ENCODE measurements at regions not wholly inside any gene's neighbourhood (a gene's known extent, or its start where the extent isn't known, plus 50 kb on each side); places are given as distances from the start of the nearest gene placed in this dataset.

DNA sequence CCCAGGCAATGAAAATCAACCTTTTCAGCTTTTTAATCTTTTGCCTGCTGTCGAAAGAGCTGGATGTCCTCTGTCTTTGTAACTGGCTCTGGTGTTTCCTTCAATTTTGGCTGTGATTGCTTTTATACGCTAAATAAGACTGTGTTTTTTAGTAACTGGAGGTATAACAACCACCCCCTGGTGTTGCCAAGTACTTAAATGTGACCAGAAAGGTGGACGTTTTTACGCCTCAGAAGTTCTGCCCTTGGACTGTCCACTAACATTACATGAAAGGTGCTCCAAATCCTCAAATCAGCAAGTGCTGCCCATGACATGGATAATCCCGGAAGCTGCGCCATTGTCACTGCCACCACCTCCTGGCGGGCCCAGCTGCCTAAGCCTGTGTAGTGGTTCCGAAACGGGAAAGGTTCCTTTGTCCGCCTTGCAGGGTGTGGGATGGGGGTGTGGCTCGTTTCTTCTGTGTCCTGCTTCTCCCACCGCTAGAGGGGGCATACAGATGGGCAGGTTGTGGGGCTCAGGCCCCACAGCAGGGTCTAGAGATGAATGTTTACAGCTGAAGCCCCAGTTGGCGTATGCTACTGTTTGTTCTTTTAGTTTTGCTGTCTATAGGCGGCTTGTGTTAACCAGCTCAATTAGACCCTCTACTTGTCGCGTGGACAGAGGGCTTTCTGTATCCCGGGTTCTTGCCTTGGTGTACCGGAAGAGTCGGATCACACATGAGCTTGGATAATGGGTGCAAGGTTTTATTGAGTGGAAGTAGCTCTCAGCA, 82.2 kb upstream of the SEPTIN5 start:
- DNase-seq (no peak), ATAC-seq (peak in 2 of 4 donors; percentile 29 to 34)
- peaks cover 0 to 8% (median 0%) of the 10 kb centered on the region in 9 donors for H3K27me3 ChIP-seq
- intact Hi-C loops (cut with DNase I) = loop anchor here in 9 of 10 donors (2.0 to 10.0 kb wide), 9 partner anchors 83 to 490 kb away; partner anchors contain the start of genes ESS2 (in 4 of the 9), SEPTIN5 (in 4 of the 9) and CLTCL1 (in 1 of the 9)
- 59 to 64% (median 60%) methylated on average over 19 of the region's 19 CpGs for WGBS, 4 donors
- H3K4me3 ChIP-seq = no peak overlapping the region
- no peaks in the 10 kb centered on the region for H3K36me3 ChIP-seq
- H3K27ac ChIP-seq = no peak overlapping the region
- peaks cover 0 to 4% (median 0%) of the 10 kb centered on the region in 12 donors for H3K4me1 ChIP-seq
- no peaks in the 10 kb centered on the region for H3K9me3 ChIP-seq
- no peak for TF ChIP-seq POLR2A (IDR thresholded peaks at IDR 0.05)
- TF ChIP-seq, protein P1, sequence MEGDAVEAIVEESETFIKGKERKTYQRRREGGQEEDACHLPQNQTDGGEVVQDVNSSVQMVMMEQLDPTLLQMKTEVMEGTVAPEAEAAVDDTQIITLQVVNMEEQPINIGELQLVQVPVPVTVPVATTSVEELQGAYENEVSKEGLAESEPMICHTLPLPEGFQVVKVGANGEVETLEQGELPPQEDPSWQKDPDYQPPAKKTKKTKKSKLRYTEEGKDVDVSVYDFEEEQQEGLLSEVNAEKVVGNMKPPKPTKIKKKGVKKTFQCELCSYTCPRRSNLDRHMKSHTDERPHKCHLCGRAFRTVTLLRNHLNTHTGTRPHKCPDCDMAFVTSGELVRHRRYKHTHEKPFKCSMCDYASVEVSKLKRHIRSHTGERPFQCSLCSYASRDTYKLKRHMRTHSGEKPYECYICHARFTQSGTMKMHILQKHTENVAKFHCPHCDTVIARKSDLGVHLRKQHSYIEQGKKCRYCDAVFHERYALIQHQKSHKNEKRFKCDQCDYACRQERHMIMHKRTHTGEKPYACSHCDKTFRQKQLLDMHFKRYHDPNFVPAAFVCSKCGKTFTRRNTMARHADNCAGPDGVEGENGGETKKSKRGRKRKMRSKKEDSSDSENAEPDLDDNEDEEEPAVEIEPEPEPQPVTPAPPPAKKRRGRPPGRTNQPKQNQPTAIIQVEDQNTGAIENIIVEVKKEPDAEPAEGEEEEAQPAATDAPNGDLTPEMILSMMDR (IDR thresholded peaks at IDR 0.05) = peak in 9 of 12 donors; percentile 9 to 45 (median 21)

GRCh38 chr22:19632668-19633148, 81.6 kb upstream of the SEPTIN5 start:
- Histone ChIP-seq H3K36me3 (no peaks in the 10 kb centered on the region), H3K4me1 (peaks cover 0 to 4% (median 0%) of the 10 kb centered on the region in 12 donors), H3K9me3 (no peaks in the 10 kb centered on the region), H3K4me3 (no peak overlapping the region), H3K27ac (no peak overlapping the region), H3K27me3 (peaks cover 0 to 8% (median 0%) of the 10 kb centered on the region in 9 donors)
- 79 to 85% (median 83%) methylated on average over 17 of the region's 17 CpGs for WGBS, 4 donors
- DNase-seq (no peak), ATAC-seq (no peak)
- intact Hi-C loops (cut with DNase I) = loop anchor here in 9 of 10 donors (5.0 to 10.0 kb wide), 7 partner anchors 82 to 490 kb away; partner anchors contain the start of genes ESS2 (in 4 of the 9), SEPTIN5 (in 4 of the 9) and CLTCL1 (in 1 of the 9)
- TF ChIP-seq, protein P1 (IDR thresholded peaks at IDR 0.05) = no peak
- no peak for TF ChIP-seq POLR2A (IDR thresholded peaks at IDR 0.05)

DNA sequence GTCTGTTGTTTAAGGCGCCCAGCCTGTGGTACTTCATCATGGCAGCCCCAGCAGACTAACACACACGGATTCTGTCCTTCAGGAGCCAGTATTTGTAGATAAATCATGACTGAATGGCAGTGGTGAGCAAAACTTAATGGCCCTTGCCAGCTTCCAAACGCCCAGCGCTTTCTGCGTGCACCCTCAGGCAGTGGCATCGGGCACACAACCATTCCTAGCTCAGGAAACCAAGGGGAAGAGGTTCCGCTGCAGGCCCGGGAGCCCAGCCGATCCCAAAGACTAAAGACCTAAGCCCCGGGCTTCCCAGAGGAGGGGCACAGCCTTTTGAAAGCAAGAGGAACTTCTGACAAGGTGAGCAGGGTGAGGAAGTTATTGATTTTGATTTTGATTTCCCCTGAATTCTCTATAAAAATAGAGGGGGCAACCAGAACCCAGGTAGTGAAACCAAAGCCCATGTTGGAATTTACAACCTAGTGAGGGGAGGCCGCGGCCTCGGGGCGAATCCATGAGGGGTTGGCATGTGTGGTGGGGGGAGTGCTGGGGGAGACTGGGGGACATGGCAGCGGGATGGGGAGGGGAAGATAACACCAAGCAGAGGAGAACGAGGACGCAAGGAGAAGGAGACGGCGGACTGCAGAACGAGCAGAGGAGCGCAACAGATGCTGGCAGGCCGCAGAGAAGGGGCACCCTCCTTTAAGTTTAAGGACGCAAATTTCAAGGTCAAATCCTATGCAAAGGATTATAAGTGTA, 79.9 kb upstream of the SEPTIN5 start:
- Histone ChIP-seq H3K27me3 (peaks cover 0 to 8% (median 0%) of the 10 kb centered on the region in 9 donors), H3K4me1 (peaks cover 0 to 4% (median 0%) of the 10 kb centered on the region in 12 donors), H3K36me3 (no peaks in the 10 kb centered on the region), H3K27ac (no peak overlapping the region), H3K4me3 (no peak overlapping the region), H3K9me3 (no peaks in the 10 kb centered on the region)
- ATAC-seq (no peak), DNase-seq (no peak)
- TF ChIP-seq POLR2A (IDR thresholded peaks at IDR 0.05) = no peak
- TF ChIP-seq, protein P1 (IDR thresholded peaks at IDR 0.05) = no peak
- WGBS, 4 donors = 86 to 88% (median 87%) methylated on average over 23 of the region's 23 CpGs
- intact Hi-C loops (cut with DNase I) = loop anchor here in 9 of 10 donors (5.0 to 10.0 kb wide), 7 partner anchors 80 to 492 kb away; partner anchors contain the start of genes ESS2 (in 4 of the 9), SEPTIN5 (in 4 of the 9) and CLTCL1 (in 1 of the 9)
